ENCODE measurements at regions not wholly inside any gene's neighbourhood (a gene's known extent, or its start where the extent isn't known, plus 50 kb on each side); places are given as distances from the start of the nearest gene placed in this dataset.

GRCh38 chr20:21022925-21023324, 83.2 kb downstream of the LINC00237 start:
- no peak overlapping the region for H3K9ac ChIP-seq (ENCODE audit: low read depth, low read length, poor library complexity)
- H3K9me3 ChIP-seq (replicated peaks in 1 of 2; ENCODE audit: control insufficient read depth in 2 of 2, insufficient read depth in 1 of 2, low read depth in 1 of 2, low read length in 2 of 2): peaks cover 0 to 2% of the 10 kb centered on the region in 2 donors
- H3K36me3 ChIP-seq (replicated peaks in 1 of 2; ENCODE audit: control insufficient read depth in 2 of 2, insufficient read depth in 2 of 2, low read length in 2 of 2): no peaks in the 10 kb centered on the region
- no peak overlapping the region for H2AK5ac ChIP-seq (ENCODE audit: low read depth, low read length)
- no CpG with 5 or more reads among the region's 5 CpGs for WGBS, 2 donors (ENCODE audit: extremely low coverage in 2 of 2, insufficient read length in 2 of 2, insufficient replicate concordance in 1 of 2)
- H3K4ac ChIP-seq (ENCODE audit: low read length): no peak overlapping the region
- DNase-seq (ENCODE audit: low spot score): no peak
- peaks cover 14 to 15% of the 10 kb centered on the region in 2 donors for H3K4me1 ChIP-seq (ENCODE audit: control insufficient read depth in 2 of 2, insufficient read depth in 1 of 2, low read depth in 1 of 2, low read length in 2 of 2)
- peaks cover 0 to 9% (median 0%) of the 10 kb centered on the region in 3 experiments for H3K27me3 ChIP-seq (ENCODE audit: control insufficient read depth in 3 of 3, insufficient read depth in 3 of 3, low read depth in 1 of 3, low read length in 3 of 3)
- H2BK12ac ChIP-seq (ENCODE audit: low read length): no peak overlapping the region
- no peak overlapping the region for H3K18ac ChIP-seq (ENCODE audit: low read length)
- no peak overlapping the region for H2BK120ac ChIP-seq (ENCODE audit: low read depth, low read length)
- no peak overlapping the region for H4K8ac ChIP-seq (ENCODE audit: low read depth, low read length)
- H3K23ac ChIP-seq (ENCODE audit: low read depth, low read length, poor library complexity): no peak overlapping the region
- H3K4me3 ChIP-seq (ENCODE audit: low read length in 2 of 2): no peak overlapping the region
- no peak overlapping the region for H3K14ac ChIP-seq (ENCODE audit: low read length)
- H3K27ac ChIP-seq (replicated peaks; ENCODE audit: low read length): no peak overlapping the region
- H2BK5ac ChIP-seq (ENCODE audit: low read length): no peak overlapping the region
- no peaks in the 10 kb centered on the region for H3K79me1 ChIP-seq (ENCODE audit: low read depth, low read length)
- H2BK15ac ChIP-seq (ENCODE audit: low read length): no peak overlapping the region
- no peak overlapping the region for H4K91ac ChIP-seq (ENCODE audit: low read depth, low read length, poor library complexity)
- H3K4me2 ChIP-seq (ENCODE audit: insufficient read depth, low read length, poor library complexity, severe bottlenecking): no peak overlapping the region
- H2AFZ ChIP-seq (ENCODE audit: low read length): no peak overlapping the region

- Histone ChIP-seq H3K27me3 (ENCODE audit: control insufficient read depth in 3 of 3, insufficient read depth in 3 of 3, low read depth in 1 of 3, low read length in 3 of 3) (peaks cover 0 to 9% (median 0%) of the 10 kb centered on the region in 3 experiments), H3K9me3 (replicated peaks in 1 of 2; ENCODE audit: control insufficient read depth in 2 of 2, insufficient read depth in 1 of 2, low read depth in 1 of 2, low read length in 2 of 2) (peaks cover 0 to 2% of the 10 kb centered on the region in 2 donors), H3K23ac (ENCODE audit: low read depth, low read length, poor library complexity) (no peak overlapping the region), H3K27ac (replicated peaks; ENCODE audit: low read length) (no peak overlapping the region), H3K36me3 (replicated peaks in 1 of 2; ENCODE audit: control insufficient read depth in 2 of 2, insufficient read depth in 2 of 2, low read length in 2 of 2) (no peaks in the 10 kb centered on the region), H2BK5ac (ENCODE audit: low read length) (no peak overlapping the region), H3K4me1 (ENCODE audit: control insufficient read depth in 2 of 2, insufficient read depth in 1 of 2, low read depth in 1 of 2, low read length in 2 of 2) (peaks cover 14 to 16% of the 10 kb centered on the region in 2 donors), H3K79me1 (ENCODE audit: low read depth, low read length) (no peaks in the 10 kb centered on the region), H2BK15ac (ENCODE audit: low read length) (no peak overlapping the region), H3K14ac (ENCODE audit: low read length) (no peak overlapping the region), H2BK12ac (ENCODE audit: low read length) (no peak overlapping the region), H2AK5ac (ENCODE audit: low read depth, low read length) (no peak overlapping the region), H3K4me2 (ENCODE audit: insufficient read depth, low read length, poor library complexity, severe bottlenecking) (no peak overlapping the region), H2AFZ (ENCODE audit: low read length) (no peak overlapping the region), H4K8ac (ENCODE audit: low read depth, low read length) (no peak overlapping the region), H3K4ac (ENCODE audit: low read length) (no peak overlapping the region), H3K4me3 (ENCODE audit: low read length in 2 of 2) (no peak overlapping the region), H3K18ac (ENCODE audit: low read length) (no peak overlapping the region), H4K91ac (ENCODE audit: low read depth, low read length, poor library complexity) (no peak overlapping the region), H2BK120ac (ENCODE audit: low read depth, low read length) (no peak overlapping the region), H3K9ac (ENCODE audit: low read depth, low read length, poor library complexity) (no peak overlapping the region)
- no peak for DNase-seq (ENCODE audit: low spot score)
- WGBS, 2 donors (ENCODE audit: extremely low coverage in 2 of 2, insufficient read length in 2 of 2, insufficient replicate concordance in 1 of 2): no CpG with 5 or more reads among the region's 1 CpG
Measured at GRCh38 chr20:21021472-21021790, 84.7 kb downstream of the LINC00237 start.

GRCh38 chr20:21020659-21021471, 85.3 kb downstream of the LINC00237 start:
- Histone ChIP-seq H2BK120ac (ENCODE audit: low read depth, low read length) (no peak overlapping the region), H3K23ac (ENCODE audit: low read depth, low read length, poor library complexity) (no peak overlapping the region), H3K4me3 (ENCODE audit: low read length in 2 of 2) (no peak overlapping the region), H4K91ac (ENCODE audit: low read depth, low read length, poor library complexity) (no peak overlapping the region), H2AK5ac (ENCODE audit: low read depth, low read length) (no peak overlapping the region), H3K4me2 (ENCODE audit: insufficient read depth, low read length, poor library complexity, severe bottlenecking) (no peak overlapping the region), H3K14ac (ENCODE audit: low read length) (no peak overlapping the region), H3K27me3 (ENCODE audit: control insufficient read depth in 3 of 3, insufficient read depth in 3 of 3, low read depth in 1 of 3, low read length in 3 of 3) (peaks cover 0 to 9% (median 0%) of the 10 kb centered on the region in 3 experiments), H4K8ac (ENCODE audit: low read depth, low read length) (no peak overlapping the region), H3K4me1 (ENCODE audit: control insufficient read depth in 2 of 2, insufficient read depth in 1 of 2, low read depth in 1 of 2, low read length in 2 of 2) (peaks cover 14 to 16% of the 10 kb centered on the region in 2 donors), H2BK15ac (ENCODE audit: low read length) (no peak overlapping the region), H3K79me1 (ENCODE audit: low read depth, low read length) (no peaks in the 10 kb centered on the region), H2BK12ac (ENCODE audit: low read length) (no peak overlapping the region), H2BK5ac (ENCODE audit: low read length) (peak overlapping the region; percentile 27), H3K9ac (ENCODE audit: low read depth, low read length, poor library complexity) (no peak overlapping the region), H2AFZ (ENCODE audit: low read length) (no peak overlapping the region), H3K36me3 (replicated peaks in 1 of 2; ENCODE audit: control insufficient read depth in 2 of 2, insufficient read depth in 2 of 2, low read length in 2 of 2) (no peaks in the 10 kb centered on the region), H3K9me3 (replicated peaks in 1 of 2; ENCODE audit: control insufficient read depth in 2 of 2, insufficient read depth in 1 of 2, low read depth in 1 of 2, low read length in 2 of 2) (peaks cover 0 to 2% of the 10 kb centered on the region in 2 donors), H3K18ac (ENCODE audit: low read length) (no peak overlapping the region), H3K4ac (ENCODE audit: low read length) (no peak overlapping the region), H3K27ac (replicated peaks; ENCODE audit: low read length) (peak overlapping the region; percentile 70)
- DNase-seq (ENCODE audit: low spot score): no peak
- no CpG with 5 or more reads among the region's 11 CpGs for WGBS, 2 donors (ENCODE audit: extremely low coverage in 2 of 2, insufficient read length in 2 of 2, insufficient replicate concordance in 1 of 2)

GRCh38 chr20:21019814-21020658, 86.1 kb downstream of the LINC00237 start:
- H2BK15ac ChIP-seq (ENCODE audit: low read length): no peak overlapping the region
- H3K4me1 ChIP-seq (ENCODE audit: control insufficient read depth in 2 of 2, insufficient read depth in 1 of 2, low read depth in 1 of 2, low read length in 2 of 2): peaks cover 14 to 16% of the 10 kb centered on the region in 2 donors
- H3K18ac ChIP-seq (ENCODE audit: low read length): peak overlapping the region; percentile 89
- H3K27me3 ChIP-seq (ENCODE audit: control insufficient read depth in 3 of 3, insufficient read depth in 3 of 3, low read depth in 1 of 3, low read length in 3 of 3): peaks cover 0 to 9% (median 0%) of the 10 kb centered on the region in 3 experiments
- peak overlapping the region; percentile 14 for H2BK12ac ChIP-seq (ENCODE audit: low read length)
- WGBS, 2 donors (ENCODE audit: extremely low coverage in 2 of 2, insufficient read length in 2 of 2, insufficient replicate concordance in 1 of 2): no CpG with 5 or more reads among the region's 42 CpGs
- H2AK5ac ChIP-seq (ENCODE audit: low read depth, low read length): peak overlapping the region; percentile 72
- peak overlapping the region; percentile 27 for H2BK5ac ChIP-seq (ENCODE audit: low read length)
- H4K8ac ChIP-seq (ENCODE audit: low read depth, low read length): no peak overlapping the region
- H3K79me1 ChIP-seq (ENCODE audit: low read depth, low read length): no peaks in the 10 kb centered on the region
- H3K4ac ChIP-seq (ENCODE audit: low read length): no peak overlapping the region
- H3K4me2 ChIP-seq (ENCODE audit: insufficient read depth, low read length, poor library complexity, severe bottlenecking): peak overlapping the region; percentile 32
- peak overlapping the region; percentile 70 for H3K27ac ChIP-seq (replicated peaks; ENCODE audit: low read length)
- H3K36me3 ChIP-seq (replicated peaks in 1 of 2; ENCODE audit: control insufficient read depth in 2 of 2, insufficient read depth in 2 of 2, low read length in 2 of 2): no peaks in the 10 kb centered on the region
- no peak overlapping the region for H3K4me3 ChIP-seq (ENCODE audit: low read length in 2 of 2)
- no peak overlapping the region for H4K91ac ChIP-seq (ENCODE audit: low read depth, low read length, poor library complexity)
- H3K14ac ChIP-seq (ENCODE audit: low read length): no peak overlapping the region
- no peak overlapping the region for H2BK120ac ChIP-seq (ENCODE audit: low read depth, low read length)
- peak overlapping the region; percentile 53 for H2AFZ ChIP-seq (ENCODE audit: low read length)
- peaks cover 0 to 2% of the 10 kb centered on the region in 2 donors for H3K9me3 ChIP-seq (replicated peaks in 1 of 2; ENCODE audit: control insufficient read depth in 2 of 2, insufficient read depth in 1 of 2, low read depth in 1 of 2, low read length in 2 of 2)
- H3K23ac ChIP-seq (ENCODE audit: low read depth, low read length, poor library complexity): no peak overlapping the region
- H3K9ac ChIP-seq (ENCODE audit: low read depth, low read length, poor library complexity): no peak overlapping the region
- DNase-seq (ENCODE audit: low spot score): peak; percentile 50
